ENCODE measurements at regions not wholly inside any gene's neighbourhood (a gene's known extent, or its start where the extent isn't known, plus 50 kb on each side); places are given as distances from the start of the nearest gene placed in this dataset.

DNA sequence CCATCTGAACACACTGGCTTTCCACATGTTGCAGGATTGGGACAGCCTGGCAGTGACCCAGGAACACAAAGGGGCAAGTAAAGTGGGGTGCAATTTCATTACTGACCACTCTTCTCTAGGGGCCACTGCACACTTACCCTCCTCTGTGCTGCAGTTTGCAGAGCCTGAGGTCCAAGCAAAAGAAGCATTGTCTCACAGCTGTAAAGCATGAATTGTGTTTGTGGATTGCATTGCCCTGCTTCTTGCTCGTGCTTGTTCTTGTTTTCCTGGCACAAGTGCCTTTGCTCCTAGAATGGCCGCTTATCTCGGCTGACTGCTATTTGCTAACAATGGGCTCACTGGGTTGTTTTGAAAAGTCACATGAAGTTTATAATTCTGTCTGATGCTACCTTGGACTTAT lies 209.1 kb upstream of the JADE1 start:
- no peak for DNase-seq

DNA sequence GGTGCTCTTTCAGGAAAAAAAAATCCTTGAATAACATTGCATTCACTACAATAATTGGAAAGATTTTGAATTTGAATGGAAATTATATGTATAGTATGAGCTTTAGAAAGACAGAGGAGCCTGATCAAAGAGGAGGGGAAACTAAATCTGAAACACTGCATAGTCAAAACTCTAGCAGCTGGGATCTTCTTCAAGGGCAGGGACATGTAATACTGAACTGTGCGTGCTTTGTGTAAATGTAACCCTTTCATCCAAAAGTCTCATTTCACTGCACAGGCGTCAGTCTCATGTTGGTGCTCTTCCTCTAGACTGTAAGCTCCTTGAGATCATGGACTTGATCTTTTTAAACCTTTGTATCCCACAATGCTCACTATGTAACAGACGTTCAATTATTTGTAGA lies 212.0 kb upstream of the JADE1 start:
- DNase-seq, result no peak

- no peak for DNase-seq
Measured at GRCh38 chr4:128596853-128597252, 212.6 kb upstream of the JADE1 start.

GRCh38 chr4:128596115-128596514 lies 213.4 kb upstream of the JADE1 start:
- no peak for DNase-seq

- no peak for DNase-seq
Measured at GRCh38 chr4:128591482-128591881, 218.0 kb upstream of the JADE1 start.

DNA sequence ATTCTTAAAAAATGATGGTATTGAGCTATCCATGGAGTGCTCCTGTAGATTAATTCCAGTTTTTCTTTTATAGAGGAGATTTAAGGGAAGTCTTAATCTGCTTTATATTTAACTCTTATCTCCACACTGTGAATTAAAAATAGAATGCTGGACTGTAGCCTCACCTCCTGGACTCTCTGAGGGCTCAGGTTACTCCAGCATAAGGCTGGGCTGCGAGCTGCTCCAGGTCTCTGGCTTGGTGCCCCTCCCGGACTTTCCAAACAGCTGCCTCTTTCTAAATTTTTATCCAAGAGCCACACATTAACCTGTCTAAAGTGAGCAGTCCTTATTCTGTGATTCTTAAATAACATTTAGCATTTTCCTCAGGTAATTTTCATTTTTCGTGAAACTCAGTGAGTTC lies 218.7 kb upstream of the JADE1 start:
- DNase-seq, result peak; percentile 52

DNA sequence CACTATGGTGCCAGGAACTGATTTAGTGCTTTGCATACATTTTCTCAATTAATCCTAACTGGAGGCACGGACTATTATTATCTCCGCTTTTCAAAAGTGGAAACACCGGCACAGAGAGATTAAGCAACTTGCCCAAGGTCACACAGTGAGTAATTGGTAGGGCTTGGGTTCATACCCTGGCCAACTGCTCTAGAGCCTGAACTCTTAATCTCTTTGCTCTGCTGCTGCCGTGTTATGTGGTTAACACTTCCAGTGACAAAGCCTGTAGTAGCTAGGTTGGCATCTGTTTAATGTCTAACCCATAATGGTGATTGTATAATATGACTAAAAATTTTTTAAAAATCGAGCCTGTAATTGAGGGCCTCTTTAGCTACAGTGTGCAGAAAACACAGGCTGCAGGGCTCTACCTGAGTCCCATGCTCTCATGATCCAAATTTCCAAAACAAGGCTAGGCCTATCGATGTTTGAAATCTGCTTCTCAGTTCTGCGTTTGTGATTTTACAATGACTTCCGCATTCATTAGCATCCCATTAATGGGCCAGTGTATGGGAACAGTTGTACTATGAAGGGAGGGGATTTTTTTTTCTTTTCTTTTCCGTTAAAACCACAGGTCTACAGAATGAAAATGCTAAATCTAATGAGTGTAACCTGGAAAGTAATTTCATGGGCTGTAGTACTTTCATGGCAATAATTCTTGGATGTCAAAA lies 219.3 kb upstream of the JADE1 start:
- peak; percentile 35 for DNase-seq

DNA sequence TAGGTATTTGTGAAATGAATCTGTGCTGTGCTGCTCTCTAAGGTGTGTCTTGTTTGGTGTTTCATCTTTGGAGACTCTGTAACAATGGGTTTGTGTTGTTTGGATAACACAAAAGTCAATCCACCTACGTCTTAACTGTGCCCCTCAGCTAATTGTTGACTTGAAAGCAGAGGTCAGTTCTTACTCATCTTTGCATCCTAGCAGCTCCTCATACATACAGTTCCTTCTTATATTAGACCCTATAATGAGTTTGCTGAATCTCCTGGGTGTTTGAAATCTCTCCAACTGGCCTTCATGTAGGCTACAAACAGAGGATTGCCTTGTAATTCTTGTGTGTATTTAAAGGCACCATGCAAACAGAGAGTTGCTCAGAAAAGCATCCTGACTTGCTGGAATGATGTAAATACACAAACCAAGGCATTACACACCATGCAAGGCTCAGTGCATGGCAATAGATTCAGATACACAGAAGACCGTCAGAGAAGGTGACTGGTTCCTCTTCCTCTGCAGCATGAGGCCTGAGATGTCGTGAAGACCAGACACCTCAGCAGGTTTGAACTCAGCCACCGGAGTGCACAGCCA lies 220.0 kb upstream of the JADE1 start:
- no peak for DNase-seq

DNA sequence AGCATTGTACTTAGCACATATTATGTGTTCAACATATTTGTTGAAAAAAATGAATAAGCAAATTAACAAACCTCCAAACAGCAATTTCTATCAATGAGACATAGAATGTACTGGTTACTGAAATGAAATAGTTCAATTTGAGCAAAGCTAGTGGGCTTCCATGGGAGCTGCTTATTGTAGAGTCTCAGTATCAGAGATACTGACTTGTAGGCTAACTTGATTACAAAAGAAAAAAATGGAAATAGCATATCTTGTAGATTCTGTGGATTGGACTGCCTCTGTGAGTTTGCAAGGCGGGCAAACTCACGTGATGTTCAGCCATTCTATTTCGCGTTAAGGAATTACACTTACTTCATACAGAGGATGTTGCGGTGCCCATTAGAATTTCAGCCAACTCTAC lies 222.1 kb upstream of the JADE1 start:
- no peak for DNase-seq

GRCh38 chr4:128583753-128584712 lies 225.5 kb upstream of the JADE1 start:
- DNase-seq, result peak; percentile 34

- DNase-seq, result no peak
Measured at GRCh38 chr4:128582427-128582870, 227.1 kb upstream of the JADE1 start.

DNA sequence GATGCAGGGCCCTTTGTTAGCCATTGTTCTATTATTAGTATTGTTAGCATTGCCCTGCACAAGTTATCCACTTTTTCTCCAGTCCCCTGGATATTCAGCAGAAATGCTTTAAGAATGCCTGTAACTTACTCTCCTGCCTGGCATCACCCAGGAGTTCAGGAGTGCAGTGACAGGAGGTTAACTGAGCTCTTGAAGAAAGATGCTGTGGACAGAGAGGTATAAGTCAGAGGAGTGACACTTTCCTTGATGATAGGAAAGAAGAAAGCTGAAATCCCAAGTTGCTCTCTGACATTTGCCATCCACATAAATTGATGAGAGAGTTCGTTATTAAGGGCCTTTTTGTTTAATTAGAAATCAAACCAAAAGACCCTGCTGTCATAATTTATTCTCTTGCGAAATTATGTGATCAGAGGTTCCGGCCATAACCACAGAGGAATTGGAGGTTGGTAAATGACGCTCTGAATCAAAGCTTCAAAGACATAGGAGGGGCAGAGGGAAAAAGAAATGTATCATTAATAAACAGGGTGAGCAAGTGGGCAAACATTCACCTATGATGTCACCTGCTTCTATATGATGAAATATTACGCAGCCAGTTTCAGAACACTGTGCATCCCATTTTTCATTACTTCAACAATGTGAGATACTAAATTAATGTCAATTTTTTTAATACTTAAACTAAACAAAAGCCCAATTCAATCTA lies 230.2 kb upstream of the JADE1 start:
- DNase-seq, result no peak

- no peak for DNase-seq
Measured at GRCh38 chr4:128574706-128575105, 234.8 kb upstream of the JADE1 start.

DNA sequence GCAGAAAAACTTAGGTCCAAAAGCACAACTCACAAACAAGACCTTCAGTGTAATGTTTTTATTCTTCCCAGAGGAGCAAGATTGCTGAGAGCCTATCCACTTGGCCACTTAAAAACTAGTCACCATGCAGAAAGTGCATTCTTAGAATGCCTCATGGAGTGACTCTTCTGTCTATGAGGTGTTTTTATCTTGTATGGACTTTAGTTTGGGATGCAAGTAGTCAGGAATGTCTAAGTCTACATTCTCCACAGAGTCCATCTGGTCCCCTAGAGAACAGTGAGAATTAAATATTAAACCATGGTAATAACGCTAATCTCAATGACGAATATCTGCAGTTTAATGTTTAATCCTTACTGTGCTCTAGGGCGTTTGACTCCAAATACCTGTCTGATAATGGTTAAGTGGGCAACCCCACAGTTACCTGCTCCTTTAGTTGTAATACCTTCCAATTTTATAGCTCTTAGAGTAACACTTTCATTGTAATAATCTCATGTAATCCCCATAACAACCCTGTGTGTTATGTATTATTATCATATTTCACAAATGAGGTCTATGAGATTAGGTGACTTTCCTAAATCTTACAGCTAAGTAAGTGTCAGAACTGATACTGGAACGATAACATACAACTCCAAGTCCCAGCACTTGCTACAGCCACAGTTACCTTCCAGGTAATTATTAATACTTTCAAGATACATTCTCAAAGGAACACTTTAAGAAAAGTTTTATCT lies 235.6 kb upstream of the JADE1 start:
- DNase-seq, result no peak

DNA sequence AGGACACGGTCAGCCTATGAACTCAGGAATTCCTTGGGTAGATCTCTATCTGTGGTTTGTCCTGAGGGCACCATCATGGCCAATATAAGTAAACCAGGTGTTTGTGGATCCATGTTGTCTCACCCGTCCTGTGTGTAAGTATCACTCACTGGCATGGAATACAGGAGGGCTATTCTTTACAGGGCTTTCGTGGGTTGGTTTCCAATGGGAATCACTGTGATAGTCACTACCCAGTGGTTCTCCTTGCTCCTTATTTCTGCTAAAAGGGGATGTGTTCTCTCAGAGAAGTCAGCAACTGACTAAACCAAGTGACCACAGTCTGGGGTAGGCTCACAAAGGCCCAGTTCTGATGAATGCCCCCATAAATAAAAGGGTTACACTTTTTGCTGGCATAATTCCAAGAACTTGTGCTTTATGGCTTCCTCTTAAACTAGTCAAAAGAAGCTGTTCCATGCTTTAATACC lies 236.7 kb upstream of the JADE1 start:
- DNase-seq, result no peak

DNA sequence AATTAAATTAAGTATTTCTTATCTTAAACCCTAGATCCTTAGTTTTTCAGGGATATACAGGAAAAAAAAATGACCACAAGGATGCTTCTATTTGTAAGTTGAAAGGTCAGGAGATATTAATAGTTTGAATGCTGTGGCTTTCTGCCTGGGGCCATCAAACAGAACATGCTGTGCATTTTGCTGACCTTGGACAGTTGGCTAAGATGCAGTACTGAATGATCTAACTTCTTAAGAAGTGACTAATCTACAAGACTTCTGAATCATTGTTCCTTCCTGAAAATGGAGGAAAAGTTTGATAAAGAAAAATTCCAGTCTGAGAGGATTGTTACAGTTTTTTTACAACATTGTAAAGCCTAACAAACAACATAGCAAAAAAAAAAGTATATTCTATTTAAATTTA lies 237.8 kb upstream of the JADE1 start:
- no peak for DNase-seq

DNA sequence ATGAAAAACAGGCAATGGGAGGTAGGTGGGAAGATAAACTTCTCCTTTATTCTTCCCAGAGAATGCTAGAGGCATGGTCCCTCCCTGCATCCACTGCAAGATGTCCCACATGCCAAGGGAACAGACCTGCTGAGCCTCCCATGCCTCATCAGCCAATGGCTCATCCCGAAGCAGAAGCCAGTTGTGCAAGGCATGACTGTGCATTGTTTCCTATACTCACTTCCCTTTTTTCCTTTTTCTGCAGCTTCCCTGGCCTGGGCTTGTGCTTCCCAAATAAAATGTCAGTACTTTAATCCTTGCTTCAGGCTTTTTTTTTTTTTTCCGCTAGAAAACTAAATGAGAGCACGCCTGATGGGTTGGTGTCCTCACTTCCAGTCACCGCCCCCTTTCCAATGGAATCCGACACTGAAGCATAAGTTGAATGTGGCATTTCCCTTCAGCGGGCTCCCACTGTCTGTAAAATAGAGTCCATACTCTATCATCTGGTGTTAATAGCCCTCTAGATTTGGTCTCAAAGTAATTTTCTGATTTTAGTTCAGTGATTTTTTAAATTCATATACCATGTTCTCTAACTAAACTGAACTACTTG lies 239.0 kb upstream of the JADE1 start:
- DNase-seq, result no peak

- DNase-seq, result no peak
Measured at GRCh38 chr4:128566693-128567092, 242.8 kb upstream of the JADE1 start.

GRCh38 chr4:128565565-128566186 lies 243.8 kb upstream of the JADE1 start:
- no peak for DNase-seq

DNA sequence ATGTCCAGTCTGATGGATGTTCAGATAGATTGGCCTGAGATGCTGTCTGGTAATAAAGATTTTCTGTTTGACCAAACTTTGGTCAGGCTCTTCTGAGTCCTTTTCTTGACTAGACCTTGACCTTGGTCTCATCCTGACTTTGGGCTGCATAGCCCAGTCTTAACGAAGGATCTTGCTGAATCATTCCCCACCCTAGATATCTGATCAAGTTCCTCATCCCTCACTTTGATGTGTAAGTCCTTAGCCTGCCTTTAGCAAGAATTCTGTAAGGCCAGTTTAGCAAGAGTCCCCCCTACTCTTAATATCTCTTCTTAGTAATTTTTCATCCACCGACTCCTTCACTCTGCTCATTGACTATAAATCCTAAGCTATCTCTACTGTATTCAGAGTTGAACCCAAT lies 244.4 kb upstream of the JADE1 start:
- DNase-seq, result no peak

DNA sequence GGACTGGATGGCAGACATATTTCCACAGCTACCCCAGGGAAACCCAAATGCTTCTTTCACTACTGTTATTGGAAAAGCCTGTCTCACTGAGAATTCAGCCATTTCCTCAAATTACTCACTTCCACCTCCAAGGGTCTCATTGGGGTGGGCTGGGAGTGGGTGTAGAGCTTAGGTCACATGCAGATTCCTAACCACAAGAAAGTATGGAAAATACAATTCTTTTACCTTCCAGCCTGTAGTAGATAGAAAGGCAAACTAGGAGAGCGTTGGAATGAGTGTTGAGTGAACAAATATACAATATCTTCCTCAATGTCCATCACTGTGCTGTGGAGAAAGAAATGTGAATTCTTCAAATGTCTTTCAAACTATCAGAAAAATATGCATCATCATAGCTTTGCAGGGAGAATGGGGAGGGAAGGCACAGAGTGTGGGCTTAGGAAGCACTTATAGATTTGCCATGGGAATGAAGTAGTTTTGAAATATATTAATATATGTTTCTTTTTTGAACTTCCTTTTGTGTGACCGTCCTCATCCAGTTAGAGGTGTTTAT lies 245.3 kb upstream of the JADE1 start:
- no peak for DNase-seq
